Stimulated activated naive B cell treated with anti-CD40 and anti-IgM and Interleukin-4, amounts not matched to agents 10 μg/mL and 1 μg/mL and 100 μg/mL, for 72 hours (primary cell): ENCODE measurements at regions not wholly inside any gene's neighbourhood (a gene's known extent, or its start where the extent isn't known, plus 50 kb on each side); places are given as distances from the start of the nearest gene placed in this dataset.
"Not testable (repeated sequence)": the region's sequence is repeated elsewhere in the genome, so short reads cannot be mapped to it uniquely, and the experiment has no call there.

Experiments used
- ATAC-seq, 2 donors: fragments of 150-1000 bp; cut with Tn5 transposase; replicated peaks; 2 replicates each; pipeline ENCODE4 v1.10.0; 2021; ENCODE audit warnings: moderate library complexity in 1 of 2
- DNase-seq: peaks from one replicate; pipeline ENCODE4 v3.0.0; 2021
- H3K27ac Mint-ChIP-seq: one replicate; pipeline ENCODE4 v1.8.0; 2022; ENCODE audit warnings: mild to moderate bottlenecking, mixed read lengths
- H3K27me3 Mint-ChIP-seq, 2 donors: one replicate each; pipeline ENCODE4 v1.8.0; 2022; ENCODE audit warnings: mixed read lengths in 2 of 2
- H3K36me3 Mint-ChIP-seq, 2 donors: one replicate each; pipeline ENCODE4 v1.8.0; 2022; ENCODE audit warnings: mixed read lengths in 2 of 2, mild to moderate bottlenecking in 1 of 2
- H3K4me1 Mint-ChIP-seq, 2 donors: one replicate each; pipeline ENCODE4 v1.8.0; 2022; ENCODE audit warnings: mixed read lengths in 2 of 2, mild to moderate bottlenecking in 1 of 2
- H3K4me3 Mint-ChIP-seq, 2 donors: one replicate each; pipeline ENCODE4 v1.8.0; 2022; ENCODE audit warnings: mild to moderate bottlenecking in 2 of 2, mixed read lengths in 2 of 2, moderate library complexity in 1 of 2
- H3K9me3 Mint-ChIP-seq, 2 donors: one replicate each; pipeline ENCODE4 v1.8.0; 2022; ENCODE audit warnings: mixed read lengths in 2 of 2, mild to moderate bottlenecking in 1 of 2

DNA sequence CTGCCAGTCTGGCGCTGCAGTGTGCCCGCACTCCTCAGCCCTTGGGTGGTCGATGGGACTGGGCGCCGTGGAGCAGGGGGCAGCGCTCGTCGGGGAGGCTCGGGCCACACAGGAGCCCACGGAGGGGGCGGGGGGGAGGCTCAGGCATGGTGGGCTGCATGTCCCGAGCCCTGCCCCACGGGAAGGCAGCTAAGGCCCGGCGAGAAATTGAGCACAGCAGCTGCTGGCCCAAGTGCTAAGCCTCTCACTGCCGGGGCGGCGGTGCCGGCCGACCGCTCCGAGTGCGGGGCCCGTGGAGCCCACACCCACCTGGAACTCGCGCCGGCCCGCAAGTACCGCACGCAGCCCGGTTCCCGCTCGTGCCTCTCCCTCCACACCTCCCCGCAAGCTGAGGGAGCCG lies 63.6 kb upstream of the CD28 start:
- peaks cover 5 to 27% of the 10 kb centered on the region in 2 donors for H3K27me3 Mint-ChIP-seq
- not testable (repeated sequence) for H3K9me3 Mint-ChIP-seq, H3K27ac Mint-ChIP-seq, H3K4me1 Mint-ChIP-seq, ATAC-seq, H3K36me3 Mint-ChIP-seq, DNase-seq, H3K4me3 Mint-ChIP-seq

DNA sequence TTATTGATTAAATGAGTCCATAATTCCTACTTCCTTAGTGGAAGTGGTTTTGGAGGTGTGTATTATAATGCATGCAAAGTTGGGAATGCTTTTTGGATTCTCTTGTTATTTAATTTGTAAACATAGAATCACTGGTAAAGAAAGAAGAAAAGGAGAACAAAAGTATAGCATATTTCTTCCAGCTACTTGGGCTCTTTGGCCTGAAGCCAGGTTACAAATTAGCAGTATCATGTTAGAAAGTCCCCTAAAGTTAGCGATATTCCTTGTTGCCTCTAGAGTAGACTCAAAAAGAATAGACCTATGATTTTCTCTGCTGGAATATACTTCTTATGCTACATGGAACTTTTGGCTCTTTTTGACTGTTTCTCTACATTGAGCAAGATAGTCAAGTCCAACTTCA lies 60.6 kb upstream of the CD28 start:
- H3K4me1 Mint-ChIP-seq, result peaks cover 6 to 11% of the 10 kb centered on the region in 2 donors
- H3K27me3 Mint-ChIP-seq, result peaks cover 17 to 54% of the 10 kb centered on the region in 2 donors
- H3K9me3 Mint-ChIP-seq, result no peaks in the 10 kb centered on the region
- DNase-seq, result no peak
- H3K27ac Mint-ChIP-seq, result no peak overlapping the region
- no peak overlapping the region for H3K4me3 Mint-ChIP-seq
- ATAC-seq, result no peak
- H3K36me3 Mint-ChIP-seq, result no peaks in the 10 kb centered on the region

DNA sequence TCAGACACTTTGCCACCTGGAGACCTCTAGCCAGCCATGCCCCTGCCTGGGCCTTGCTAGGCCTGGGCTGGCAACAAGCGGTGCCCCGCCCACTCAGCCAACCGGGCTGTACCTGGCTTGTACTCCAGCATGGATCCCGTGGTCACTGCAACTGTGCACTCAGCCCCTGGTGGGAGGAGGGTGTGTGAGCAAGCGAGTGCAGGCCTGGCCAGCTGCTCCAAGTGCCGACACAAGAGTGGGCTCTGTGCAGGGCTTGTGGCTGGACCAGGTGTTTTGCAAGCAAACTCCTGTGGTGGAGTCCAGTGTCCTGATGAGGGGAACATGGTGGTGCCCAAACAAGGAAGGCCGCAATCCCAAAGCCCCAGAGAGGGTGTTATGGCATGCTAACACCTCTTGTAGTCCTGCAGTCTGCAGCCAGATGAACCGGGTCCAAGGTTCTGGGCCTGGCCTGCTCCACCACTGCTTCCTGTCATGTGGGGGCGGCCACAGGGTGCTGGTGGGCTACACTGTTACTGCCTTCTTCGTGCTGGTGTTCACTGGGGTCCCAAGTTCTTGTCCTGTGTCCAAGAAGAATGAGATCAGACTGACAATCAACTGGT lies 60.1 kb upstream of the CD28 start:
- no peak overlapping the region for H3K27ac Mint-ChIP-seq
- no peaks in the 10 kb centered on the region for H3K36me3 Mint-ChIP-seq
- H3K4me3 Mint-ChIP-seq, result no peak overlapping the region
- H3K4me1 Mint-ChIP-seq, result peaks cover 6 to 11% of the 10 kb centered on the region in 2 donors
- no peak for DNase-seq
- no peaks in the 10 kb centered on the region for H3K9me3 Mint-ChIP-seq
- peak in 1 of 2 donors; percentile 16 for ATAC-seq
- peaks cover 22 to 53% of the 10 kb centered on the region in 2 donors for H3K27me3 Mint-ChIP-seq

DNA sequence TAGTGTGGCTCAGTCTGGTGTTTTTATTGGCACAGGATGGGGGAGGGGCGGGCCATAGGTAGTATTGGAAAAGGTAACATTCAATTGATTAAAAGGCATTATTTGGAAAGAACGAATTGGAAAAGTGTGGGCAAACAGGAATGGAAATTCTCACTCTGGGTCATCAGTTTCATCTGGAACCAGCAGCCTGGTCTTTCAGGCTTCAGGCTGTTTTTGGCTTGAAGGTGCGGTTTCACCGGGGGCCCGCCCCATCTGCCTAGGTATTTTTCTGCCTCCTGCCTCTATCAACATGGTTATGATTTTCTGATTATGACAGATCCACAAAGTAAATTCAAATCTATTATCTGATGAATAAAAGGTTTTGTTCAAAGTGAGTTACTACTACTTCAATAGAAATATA lies 59.5 kb upstream of the CD28 start:
- ATAC-seq, result no peak
- no peak for DNase-seq
- H3K36me3 Mint-ChIP-seq, result no peaks in the 10 kb centered on the region
- H3K27ac Mint-ChIP-seq, result no peak overlapping the region
- H3K9me3 Mint-ChIP-seq, result no peaks in the 10 kb centered on the region
- no peak overlapping the region for H3K4me3 Mint-ChIP-seq
- peaks cover 28 to 51% of the 10 kb centered on the region in 2 donors for H3K27me3 Mint-ChIP-seq
- H3K4me1 Mint-ChIP-seq, result peaks cover 6 to 11% of the 10 kb centered on the region in 2 donors

DNA sequence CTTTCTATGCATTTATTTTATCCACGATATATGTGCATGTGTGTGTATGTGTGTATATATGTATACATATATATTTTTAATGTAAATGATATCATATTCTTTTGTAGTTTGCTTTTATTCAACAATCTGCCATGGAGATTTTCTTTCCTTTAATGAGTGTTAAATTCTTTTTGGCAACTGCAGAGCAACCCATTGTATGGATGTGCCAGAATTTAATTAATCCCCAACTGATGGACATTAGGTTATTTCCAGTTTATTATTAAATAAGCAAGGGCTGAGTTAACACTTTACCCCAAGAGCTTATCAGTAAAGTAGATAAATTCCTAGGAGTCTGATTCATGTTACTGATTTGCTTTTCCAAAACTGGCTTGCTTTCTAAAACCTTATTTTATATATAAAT lies 58.9 kb upstream of the CD28 start:
- Mint-ChIP-seq H3K36me3 (no peaks in the 10 kb centered on the region), H3K27ac (no peak overlapping the region), H3K27me3 (peaks cover 30 to 52% of the 10 kb centered on the region in 2 donors), H3K9me3 (no peaks in the 10 kb centered on the region), H3K4me3 (no peak overlapping the region), H3K4me1 (peaks cover 6 to 11% of the 10 kb centered on the region in 2 donors)
- ATAC-seq (no peak), DNase-seq (no peak)

DNA sequence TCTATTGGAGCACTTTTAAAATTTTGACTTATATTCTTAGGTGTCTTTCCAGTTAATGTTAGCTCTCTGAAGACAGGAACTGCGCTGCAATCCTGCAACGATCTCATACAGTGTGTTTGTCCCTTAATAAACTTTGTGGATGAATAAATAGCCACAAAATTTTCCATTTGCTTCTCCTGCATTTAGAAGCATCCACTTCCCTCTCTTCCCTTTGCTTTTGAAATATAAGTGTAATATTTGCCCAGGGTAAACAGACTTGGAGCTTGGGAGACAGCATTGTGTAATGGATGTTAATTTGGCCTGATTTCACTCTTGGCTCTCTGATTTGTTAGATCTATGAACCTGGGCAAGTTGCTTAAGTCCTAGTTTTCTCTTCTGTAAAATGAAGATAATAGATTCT lies 58.2 kb upstream of the CD28 start:
- peaks cover 6 to 11% of the 10 kb centered on the region in 2 donors for H3K4me1 Mint-ChIP-seq
- ATAC-seq (no peak), DNase-seq (no peak)
- H3K9me3 Mint-ChIP-seq, result no peaks in the 10 kb centered on the region
- no peak overlapping the region for H3K4me3 Mint-ChIP-seq
- peaks cover 30 to 56% of the 10 kb centered on the region in 2 donors for H3K27me3 Mint-ChIP-seq
- H3K27ac Mint-ChIP-seq, result no peak overlapping the region
- H3K36me3 Mint-ChIP-seq, result no peaks in the 10 kb centered on the region

DNA sequence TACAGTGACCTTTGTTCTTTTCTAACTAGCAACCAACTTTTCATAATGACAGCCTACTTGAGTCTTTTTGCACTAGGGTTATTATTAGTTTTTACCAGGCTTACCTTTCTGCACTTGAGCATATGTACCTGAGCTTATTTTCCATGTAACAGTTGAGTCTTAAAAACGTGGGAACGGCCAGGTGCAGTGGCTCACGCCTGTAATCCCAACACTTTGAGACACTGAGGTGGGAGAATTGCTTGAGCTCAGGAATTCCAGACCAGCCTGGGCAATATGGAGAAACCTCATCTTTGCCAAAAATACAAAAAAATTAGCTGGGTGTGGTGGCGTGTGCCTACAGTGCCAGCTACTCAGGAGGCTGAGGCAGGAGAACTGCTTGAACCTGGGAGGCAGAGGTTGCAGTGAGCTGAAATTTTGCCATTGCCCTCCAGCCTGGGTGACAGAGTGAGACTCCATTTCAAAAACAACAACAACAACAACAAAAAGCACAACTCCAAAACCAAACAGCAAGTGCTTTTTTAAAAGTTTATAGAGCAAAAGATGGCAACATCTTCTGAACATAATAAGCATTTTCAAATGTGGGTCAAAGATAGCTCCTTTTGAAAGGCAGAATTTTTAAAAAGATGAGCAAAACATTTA lies 57.1 kb upstream of the CD28 start:
- H3K36me3 Mint-ChIP-seq, result no peaks in the 10 kb centered on the region
- no peaks in the 10 kb centered on the region for H3K9me3 Mint-ChIP-seq
- no peak overlapping the region for H3K27ac Mint-ChIP-seq
- no peak overlapping the region for H3K4me3 Mint-ChIP-seq
- no peak for ATAC-seq
- no peak for DNase-seq
- H3K4me1 Mint-ChIP-seq, result peaks cover 6 to 11% of the 10 kb centered on the region in 2 donors
- peaks cover 37 to 57% of the 10 kb centered on the region in 2 donors for H3K27me3 Mint-ChIP-seq

DNA sequence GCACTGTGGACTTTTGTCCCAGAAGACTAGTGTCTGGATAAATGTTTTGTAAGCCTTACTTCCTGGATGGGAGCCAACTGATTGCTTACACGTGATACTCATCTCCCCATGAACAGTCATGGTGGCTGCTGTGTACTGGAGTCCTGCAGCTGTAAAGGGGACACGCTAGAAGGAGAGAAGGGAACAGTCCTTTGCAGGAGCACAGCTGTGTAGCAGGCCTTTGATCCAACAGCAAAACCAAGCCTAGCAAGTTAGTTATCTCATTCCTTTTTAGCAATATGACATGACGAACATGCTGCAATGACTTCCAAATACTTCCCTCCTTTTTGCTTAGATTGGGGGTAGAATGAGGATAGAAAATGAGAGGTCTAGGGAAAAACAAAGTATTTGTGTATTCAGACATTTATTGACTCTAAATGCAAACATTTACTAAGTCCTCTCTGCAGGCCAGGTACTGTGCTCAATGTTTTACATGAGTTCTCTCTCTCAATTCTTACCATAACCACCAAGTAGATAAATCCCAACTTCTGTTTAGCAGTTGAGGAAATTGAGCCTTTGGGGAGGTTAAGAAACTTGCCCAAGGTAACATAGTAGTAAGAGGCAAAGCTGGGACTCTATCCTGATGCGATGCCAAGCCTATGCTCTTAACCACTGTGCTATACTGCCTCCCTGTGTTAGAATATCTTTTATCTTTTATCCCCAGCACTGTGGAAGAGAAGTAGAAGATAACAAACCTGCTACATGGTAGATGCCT lies 55.4 kb upstream of the CD28 start:
- H3K27ac Mint-ChIP-seq, result no peak overlapping the region
- H3K9me3 Mint-ChIP-seq, result no peaks in the 10 kb centered on the region
- ATAC-seq, result peak; percentile 68 to 79
- peaks cover 14 to 27% of the 10 kb centered on the region in 2 donors for H3K4me1 Mint-ChIP-seq
- peaks cover 46 to 69% of the 10 kb centered on the region in 2 donors for H3K27me3 Mint-ChIP-seq
- H3K36me3 Mint-ChIP-seq, result no peaks in the 10 kb centered on the region
- no peak overlapping the region for H3K4me3 Mint-ChIP-seq
- DNase-seq, result no peak

DNA sequence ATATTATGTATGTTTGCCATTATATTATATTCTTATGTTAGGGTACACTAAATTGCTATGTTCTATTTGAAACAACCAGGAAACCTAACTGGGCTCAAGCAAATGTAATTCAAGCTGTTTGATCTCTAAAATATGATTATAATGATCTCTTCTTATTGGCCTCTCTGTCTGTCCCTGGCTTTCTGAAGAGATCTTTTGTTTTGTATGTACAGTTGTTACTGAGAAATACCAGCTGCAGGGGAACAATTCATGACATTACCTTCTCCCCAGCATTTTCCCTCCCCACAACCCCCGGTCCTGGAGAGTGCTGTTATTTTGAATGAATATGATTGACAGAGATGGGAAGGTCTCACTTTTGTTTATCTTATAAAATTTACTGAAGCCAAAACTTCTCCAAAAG lies 54.8 kb upstream of the CD28 start:
- Mint-ChIP-seq H3K4me3 (no peak overlapping the region), H3K36me3 (no peaks in the 10 kb centered on the region), H3K27me3 (peaks cover 46 to 66% of the 10 kb centered on the region in 2 donors), H3K27ac (no peak overlapping the region), H3K9me3 (no peaks in the 10 kb centered on the region), H3K4me1 (peaks cover 15 to 30% of the 10 kb centered on the region in 2 donors)
- ATAC-seq, result no peak
- no peak for DNase-seq

DNA sequence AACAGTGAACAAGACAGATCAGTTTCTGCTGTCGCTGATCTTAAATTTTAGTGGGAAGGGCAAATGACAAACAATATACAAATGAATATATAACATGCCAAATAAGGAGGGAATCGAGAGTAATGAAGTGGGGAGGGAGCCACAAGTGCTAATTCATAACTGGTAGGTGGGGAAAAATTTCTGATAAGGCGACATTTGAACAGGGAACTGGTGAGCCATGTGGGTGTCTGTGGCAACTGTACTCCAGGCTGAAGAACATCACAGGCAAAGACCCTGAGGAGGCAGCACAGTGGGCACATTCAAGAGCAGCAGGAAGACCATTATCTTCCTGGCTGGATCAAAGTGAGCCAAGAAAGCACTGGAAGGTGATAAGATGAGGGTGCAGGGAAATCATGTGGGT lies 51.6 kb upstream of the CD28 start:
- DNase-seq, result no peak
- Mint-ChIP-seq H3K9me3 (peaks cover 0 to 2% of the 10 kb centered on the region in 2 donors), H3K4me3 (peak overlapping the region in 1 of 2 donors; percentile 33), H3K27me3 (peaks cover 51 to 54% of the 10 kb centered on the region in 2 donors), H3K36me3 (no peaks in the 10 kb centered on the region), H3K27ac (peak overlapping the region; percentile 48), H3K4me1 (peaks cover 22 to 46% of the 10 kb centered on the region in 2 donors)
- ATAC-seq, result no peak

DNA sequence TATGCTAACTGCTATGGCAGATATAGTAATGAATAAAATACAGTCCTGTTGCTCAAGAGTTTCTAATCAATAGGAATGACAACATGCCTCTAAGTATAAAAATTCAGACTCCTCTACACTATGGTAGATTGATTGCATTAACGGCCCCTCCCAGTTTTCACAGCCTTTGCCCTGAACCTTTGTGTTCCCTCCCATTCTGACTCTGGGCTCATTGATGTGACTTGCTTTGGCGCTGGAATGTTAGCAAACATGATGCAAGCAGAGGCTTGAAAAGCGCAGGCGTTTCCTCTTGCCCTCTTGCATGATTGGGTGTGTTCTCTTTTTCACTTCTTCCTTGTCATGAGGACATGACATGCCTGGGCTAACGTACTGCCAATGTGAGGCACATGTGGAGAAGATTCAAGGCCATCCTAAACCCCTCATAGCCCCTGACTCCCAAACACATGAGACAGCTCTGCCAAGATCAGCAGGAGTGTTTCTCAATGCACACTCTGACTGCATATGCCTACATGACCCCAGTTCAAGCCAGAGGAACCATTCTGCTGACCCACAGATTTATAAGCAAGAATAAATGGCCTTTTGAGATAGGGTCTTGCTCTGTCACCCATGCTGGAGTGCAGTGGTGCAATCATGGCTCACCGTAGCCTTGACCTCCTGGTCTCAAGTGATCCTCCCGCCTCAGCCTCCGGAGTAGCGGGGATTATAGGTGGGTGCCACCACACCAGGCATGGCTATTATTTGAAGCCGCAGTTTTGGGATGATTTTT lies 49.7 kb upstream of the CD28 start:
- H3K36me3 Mint-ChIP-seq, result no peaks in the 10 kb centered on the region
- H3K4me3 Mint-ChIP-seq, result no peak overlapping the region
- ATAC-seq (peak; percentile 38 to 57), DNase-seq (no peak)
- no peak overlapping the region for H3K27ac Mint-ChIP-seq
- H3K4me1 Mint-ChIP-seq, result peaks cover 17 to 43% of the 10 kb centered on the region in 2 donors
- peaks cover 32 to 38% of the 10 kb centered on the region in 2 donors for H3K27me3 Mint-ChIP-seq
- H3K9me3 Mint-ChIP-seq, result peaks cover 0 to 2% of the 10 kb centered on the region in 2 donors
